B cell (primary cell): ENCODE measurements at regions not wholly inside any gene's neighbourhood (a gene's known extent, or its start where the extent isn't known, plus 50 kb on each side); places are given as distances from the start of the nearest gene placed in this dataset.

Experiments
- ATAC-seq: fragments of 200-7000 bp; cut with Tn5 transposase; one replicate; pipeline ENCODE4 v1.10.0; 2021; ENCODE audit warnings: low read depth, mild to moderate bottlenecking, moderate number of reproducible peaks, moderate library complexity
- CTCF ChIA-PET: fragments of 350-600 bp; sonication (Branson Sonifier 250); formaldehyde crosslinking; loops from one replicate; lab custom pipeline; 2021; ENCODE audit warnings: antibody characterized with exemption, inconsistent platforms; lab: Charles Lee
- POLR2A ChIA-PET: fragments of 350-600 bp; sonication (Branson Sonifier 250); formaldehyde crosslinking; loops from one replicate; lab custom pipeline; 2021; ENCODE audit warnings: antibody characterized with exemption; lab: Charles Lee
- DNase-seq: peaks from one replicate; pipeline ENCODE4 v3.0.0; 2013
- H2AFZ ChIP-seq: 2 replicates; pipeline ENCODE4 v1.6.1; 2012; ENCODE audit warnings: mild to moderate bottlenecking, low read depth, low read length; ENCODE audit not compliant: insufficient read depth, poor library complexity, severe bottlenecking
- H3K27ac ChIP-seq, 2 donors: 1 replicate in 1 of 2; 2 replicates in 1 of 2; pipeline ENCODE4 v1.5.1; 2012 to 2013; ENCODE audit warnings: low read length in 2 of 2, mild to moderate bottlenecking in 2 of 2, moderate library complexity in 1 of 2
- H3K27me3 ChIP-seq, 4 experiments: fragments of 200-600 bp in 1 of 4; sonication (generic) in 1 of 4; replicated peaks in 1 of 4; 1 replicate in 2 of 4; 2 replicates in 2 of 4; pipeline versions ENCODE4 v1.6.1 to v1.7.0; 2013 to 2016; ENCODE audit warnings: low read length in 3 of 4, mild to moderate bottlenecking in 2 of 4, mixed read lengths in 1 of 4, moderate library complexity in 1 of 4; ENCODE audit not compliant: insufficient read depth in 4 of 4, control insufficient read depth in 3 of 4; ENCODE audit errors: control extremely low read depth in 1 of 4
- H3K36me3 ChIP-seq, 2 experiments: replicated peaks in 1 of 2; 1 replicate in 1 of 2; 2 replicates in 1 of 2; pipeline versions ENCODE4 v1.6.1 to v1.7.1; 2013; ENCODE audit warnings: low read length in 1 of 2; ENCODE audit not compliant: insufficient read depth in 2 of 2, control insufficient read depth in 1 of 2; ENCODE audit errors: control extremely low read depth in 1 of 2, extremely low read depth in 1 of 2
- H3K4me1 ChIP-seq, 2 donors: fragments of 200-600 bp in 1 of 2; sonication (generic) in 1 of 2; 1 replicate in 1 of 2; 2 replicates in 1 of 2; pipeline versions ENCODE4 v1.5.1 to v1.6.1; 2013 to 2017; ENCODE audit warnings: low read length in 2 of 2; ENCODE audit not compliant: control insufficient read depth in 2 of 2, insufficient read depth in 2 of 2
- H3K4me2 ChIP-seq: replicated peaks from 2 replicates; pipeline ENCODE3; 2012; ENCODE audit warnings: mild to moderate bottlenecking, low read depth, low read length; ENCODE audit not compliant: poor library complexity, severe bottlenecking
- H3K4me3 ChIP-seq, 5 experiments: fragments of 200-600 bp in 1 of 5; sonication (generic) in 1 of 5; 1 replicate in 3 of 5; 2 replicates in 2 of 5; pipeline versions ENCODE4 v1.5.1 to v1.7.0; 2011 to 2016; ENCODE audit warnings: low read length in 4 of 5, mild to moderate bottlenecking in 4 of 5, low read depth in 2 of 5, control low read depth in 1 of 5, moderate library complexity in 1 of 5; ENCODE audit not compliant: insufficient read depth in 1 of 5; ENCODE audit errors: control extremely low read depth in 1 of 5, extremely low read depth in 1 of 5
- H3K79me2 ChIP-seq: fragments of 200-600 bp; sonication (generic); one replicate; pipeline ENCODE4 v1.6.0; 2016; ENCODE audit warnings: low read length; ENCODE audit not compliant: control insufficient read depth, insufficient read depth
- H3K9ac ChIP-seq: fragments of 200-600 bp; sonication (generic); 2 replicates; pipeline ENCODE4 v1.6.1; 2017; ENCODE audit warnings: mild to moderate bottlenecking, low read length, moderate library complexity
- H3K9me3 ChIP-seq, 3 donors: one replicate each; pipeline versions ENCODE4 v1.6.1 to v1.7.1; 2013; ENCODE audit warnings: low read length in 2 of 3; ENCODE audit not compliant: control insufficient read depth in 2 of 3, insufficient read depth in 1 of 3; ENCODE audit errors: control extremely low read depth in 1 of 3
- H4K20me1 ChIP-seq: 2 replicates; pipeline ENCODE4 v1.6.0; 2012; ENCODE audit warnings: mild to moderate bottlenecking, low read length; ENCODE audit not compliant: insufficient read depth, control insufficient read depth, poor library complexity, severe bottlenecking
- H3K27ac Mint-ChIP-seq: one replicate; pipeline ENCODE4 v1.8.0; 2021; ENCODE audit warnings: mixed read lengths
- H3K27me3 Mint-ChIP-seq: one replicate; pipeline ENCODE4 v1.8.0; 2021; ENCODE audit warnings: mixed read lengths
- H3K4me1 Mint-ChIP-seq: one replicate; pipeline ENCODE4 v1.8.0; 2021; ENCODE audit warnings: mixed read lengths
- H3K4me3 Mint-ChIP-seq: one replicate; pipeline ENCODE4 v1.8.0; 2021; ENCODE audit warnings: mixed read lengths
- H3K9me3 Mint-ChIP-seq: one replicate; pipeline ENCODE4 v1.8.0; 2022; ENCODE audit warnings: mixed read lengths; ENCODE audit not compliant: insufficient read depth
- EZH2 ChIP-seq: IDR thresholded peaks from 2 replicates; pipeline ENCODE4 v1.6.1; 2012; ENCODE audit warnings: borderline replicate concordance, low read depth, mild to moderate bottlenecking, moderate library complexity, low read length; ENCODE audit not compliant: insufficient read depth, poor library complexity, severe bottlenecking
- WGBS: methylation state at CpG from one replicate; pipeline ENCODE4 v1.1.5; 2013; ENCODE audit warnings: missing lambda C conversion rate; ENCODE audit not compliant: insufficient coverage; 5-methylcytosine and 5-hydroxymethylcytosine counted together
- intact Hi-C: fragments of 100-400 bp; cut with micrococcal nuclease; formaldehyde crosslinking; loops from one replicate; pipeline ENCODE4 v1.10.0; 2022
- TF ChIP-seq, protein P1 (sequence below): fragments of 200-600 bp; IDR thresholded peaks from one replicate; pipeline ENCODE4 v1.8.0; 2022; ENCODE audit warnings: antibody characterized with exemption, mild to moderate bottlenecking

GRCh38 chr3:176795891-176796290, 401.4 kb downstream of the TBL1XR1 start:
- TF ChIP-seq, protein P1, sequence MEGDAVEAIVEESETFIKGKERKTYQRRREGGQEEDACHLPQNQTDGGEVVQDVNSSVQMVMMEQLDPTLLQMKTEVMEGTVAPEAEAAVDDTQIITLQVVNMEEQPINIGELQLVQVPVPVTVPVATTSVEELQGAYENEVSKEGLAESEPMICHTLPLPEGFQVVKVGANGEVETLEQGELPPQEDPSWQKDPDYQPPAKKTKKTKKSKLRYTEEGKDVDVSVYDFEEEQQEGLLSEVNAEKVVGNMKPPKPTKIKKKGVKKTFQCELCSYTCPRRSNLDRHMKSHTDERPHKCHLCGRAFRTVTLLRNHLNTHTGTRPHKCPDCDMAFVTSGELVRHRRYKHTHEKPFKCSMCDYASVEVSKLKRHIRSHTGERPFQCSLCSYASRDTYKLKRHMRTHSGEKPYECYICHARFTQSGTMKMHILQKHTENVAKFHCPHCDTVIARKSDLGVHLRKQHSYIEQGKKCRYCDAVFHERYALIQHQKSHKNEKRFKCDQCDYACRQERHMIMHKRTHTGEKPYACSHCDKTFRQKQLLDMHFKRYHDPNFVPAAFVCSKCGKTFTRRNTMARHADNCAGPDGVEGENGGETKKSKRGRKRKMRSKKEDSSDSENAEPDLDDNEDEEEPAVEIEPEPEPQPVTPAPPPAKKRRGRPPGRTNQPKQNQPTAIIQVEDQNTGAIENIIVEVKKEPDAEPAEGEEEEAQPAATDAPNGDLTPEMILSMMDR = no peak
- TF ChIP-seq EZH2 = no peak
- no peaks in the 10 kb centered on the region for H3K4me1 Mint-ChIP-seq
- H4K20me1 ChIP-seq = no peaks in the 10 kb centered on the region
- no peak overlapping the region for H3K9ac ChIP-seq
- ATAC-seq (no peak), DNase-seq (no peak)
- ChIA-PET CTCF (interaction anchor here (0.6 kb wide), 2 partner anchors 35 to 1221 kb away, joined by 3 read pairs; no protein-coding TSS in a partner anchor), POLR2A (no interaction called here)
- H3K79me2 ChIP-seq = no peaks in the 10 kb centered on the region
- H2AFZ ChIP-seq = no peak overlapping the region
- WGBS = no CpG with 5 or more reads among the region's 2 CpGs
- H3K9me3 ChIP-seq = no peaks in the 10 kb centered on the region
- no peak overlapping the region for H3K4me3 Mint-ChIP-seq
- no peaks in the 10 kb centered on the region for H3K9me3 Mint-ChIP-seq
- H3K36me3 ChIP-seq = no peaks in the 10 kb centered on the region
- no peak overlapping the region for H3K27ac Mint-ChIP-seq
- H3K27me3 Mint-ChIP-seq = no peaks in the 10 kb centered on the region
- H3K27ac ChIP-seq = no peak overlapping the region
- intact Hi-C loops = no loop called here
- no peak overlapping the region for H3K4me3 ChIP-seq
- no peaks in the 10 kb centered on the region for H3K4me1 ChIP-seq
- no peak overlapping the region for H3K4me2 ChIP-seq
- no peaks in the 10 kb centered on the region for H3K27me3 ChIP-seq

DNA sequence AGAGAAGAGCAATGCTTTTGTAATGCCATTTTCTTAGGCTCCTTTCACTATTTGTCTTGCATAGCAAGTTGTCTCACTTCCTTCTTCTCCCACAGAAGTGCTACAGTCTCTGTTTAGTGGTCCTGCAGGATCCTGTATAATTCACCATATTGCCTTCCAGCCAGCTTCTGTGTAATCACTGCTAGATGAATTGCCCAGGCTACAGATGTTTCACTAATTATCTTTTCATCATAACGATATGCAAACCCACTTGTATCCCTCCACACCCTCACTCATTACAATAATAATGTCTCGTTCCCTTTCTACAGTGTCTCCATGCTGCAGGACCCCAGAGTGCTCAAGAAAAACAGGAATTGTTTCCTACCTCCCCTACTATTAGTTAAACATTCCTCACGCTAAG, 402.9 kb downstream of the TBL1XR1 start:
- Histone ChIP-seq H4K20me1 (no peaks in the 10 kb centered on the region), H3K9me3 (no peaks in the 10 kb centered on the region), H3K4me1 (no peaks in the 10 kb centered on the region), H3K27ac (no peak overlapping the region), H2AFZ (no peak overlapping the region), H3K4me2 (no peak overlapping the region), H3K9ac (no peak overlapping the region), H3K4me3 (no peak overlapping the region), H3K36me3 (no peaks in the 10 kb centered on the region), H3K79me2 (no peaks in the 10 kb centered on the region), H3K27me3 (no peaks in the 10 kb centered on the region)
- ATAC-seq (no peak), DNase-seq (no peak)
- TF ChIP-seq, protein P1 = no peak
- TF ChIP-seq EZH2 = no peak
- Mint-ChIP-seq H3K4me3 (no peak overlapping the region), H3K9me3 (no peaks in the 10 kb centered on the region), H3K27me3 (no peaks in the 10 kb centered on the region), H3K27ac (no peak overlapping the region), H3K4me1 (no peaks in the 10 kb centered on the region)
- 73% methylated on average over 2 of the region's 3 CpGs for WGBS
- ChIA-PET CTCF (no interaction called here), POLR2A (no interaction called here)
- intact Hi-C loops = no loop called here
